ENCODE measurements at regions not wholly inside any gene's neighbourhood (a gene's known extent, or its start where the extent isn't known, plus 50 kb on each side); places are given as distances from the start of the nearest gene placed in this dataset.

- TF ChIP-seq CTCF (conservative IDR thresholded peaks at IDR 0.05; ENCODE audit: low read depth in 2 of 2) = no peak
- TF ChIP-seq EZH2 (IDR thresholded peaks at IDR 0.05; ENCODE audit: low read depth, unreplicated experiment) = no peak
- TF ChIP-seq POLR2AphosphoS5 (IDR thresholded peaks at IDR 0.05; ENCODE audit: low read depth) = no peak
- no peak for TF ChIP-seq REST (IDR thresholded peaks at IDR 0.05; ENCODE audit: unreplicated experiment)
- no peak for TF ChIP-seq ZNF114 (CRISPR knock-in tag; IDR thresholded peaks at IDR 0.05)
- no peak for TF ChIP-seq ETS1 (IDR thresholded peaks at IDR 0.05)
- TF ChIP-seq EZH2phosphoT487 (IDR thresholded peaks at IDR 0.05; ENCODE audit: unreplicated experiment) = no peak
Observed at GRCh38 chr1:65493802-65494201, 73.3 kb downstream of the LEPR start.
